Activated T-cell treated with anti-CD3 and anti-CD28 coated beads, Interleukin-2, amount 50 U/mL, for 1 hour (primary cell): ENCODE measurements at regions not wholly inside any gene's neighbourhood (a gene's known extent, or its start where the extent isn't known, plus 50 kb on each side); places are given as distances from the start of the nearest gene placed in this dataset.

Experiments used
- DNase-seq: peaks from one replicate; pipeline ENCODE4 v3.0.0-alpha.2; 2020

DNA sequence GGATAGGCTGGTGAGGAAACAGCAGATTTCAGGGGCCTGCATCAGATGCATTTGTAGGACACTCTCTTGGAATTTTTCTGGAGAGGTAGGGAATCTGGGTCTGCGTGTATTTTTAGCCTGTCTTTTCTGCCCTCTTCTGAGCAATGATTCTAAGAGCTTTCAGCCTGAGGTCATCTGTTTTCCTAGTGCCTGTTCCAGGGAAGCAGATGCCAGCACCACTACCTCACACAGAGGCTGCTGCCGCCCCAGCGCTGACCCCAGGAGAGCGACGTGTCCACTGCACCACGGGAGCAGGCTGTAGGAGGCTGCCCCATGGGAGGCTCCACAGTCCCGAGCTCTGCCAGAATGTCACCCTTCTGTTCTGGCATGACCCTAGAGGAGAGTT, 316.5 kb downstream of the CYP26B1 start:
- DNase-seq = no peak

GRCh38 chr2:71830497-71831192, 317.0 kb downstream of the CYP26B1 start:
- DNase-seq = no peak

- DNase-seq = no peak
Observed at GRCh38 chr2:71829008-71829407, 318.7 kb downstream of the CYP26B1 start.

DNA sequence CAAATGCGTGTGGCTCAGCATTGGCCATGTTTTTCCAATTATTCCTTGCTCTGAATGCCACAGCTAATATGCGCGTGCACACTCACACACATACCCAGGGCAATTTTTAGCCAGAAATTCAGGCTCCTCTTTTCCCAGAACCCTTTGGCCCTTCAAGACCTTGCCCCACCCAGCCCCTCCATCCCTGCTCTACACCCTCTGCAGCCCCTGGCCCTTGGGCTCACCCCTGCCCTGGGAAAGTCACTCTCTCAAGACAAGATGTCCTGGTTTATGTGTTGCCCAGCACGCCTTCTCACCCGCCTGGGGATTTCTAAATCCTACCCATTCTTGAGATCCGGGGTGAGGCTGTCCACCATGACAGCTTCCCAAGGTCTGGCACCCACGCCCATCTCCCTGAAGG, 319.7 kb downstream of the CYP26B1 start:
- DNase-seq = no peak

DNA sequence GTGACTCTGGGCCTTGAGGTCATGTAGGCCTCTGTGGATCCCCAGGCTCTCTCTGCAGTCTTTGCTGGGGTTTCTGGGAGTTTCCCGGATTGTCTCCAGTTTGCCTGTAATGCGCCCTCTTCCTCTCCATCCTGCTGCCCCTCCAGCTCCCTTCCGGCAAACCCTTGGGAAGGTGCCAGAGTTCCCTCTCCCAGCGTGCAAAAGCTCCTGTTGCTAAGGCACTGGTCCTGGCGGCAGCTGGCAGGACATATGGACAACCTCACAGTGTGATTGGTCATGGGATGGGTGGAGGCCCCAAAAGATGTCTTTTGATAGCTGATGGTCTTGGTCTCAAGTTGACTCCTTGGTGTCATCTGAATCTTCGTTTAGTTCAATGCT, 320.1 kb downstream of the CYP26B1 start:
- DNase-seq = no peak

- no peak for DNase-seq
Observed at GRCh38 chr2:71826826-71827523, 320.7 kb downstream of the CYP26B1 start.

- DNase-seq = no peak
Observed at GRCh38 chr2:71826299-71826698, 321.4 kb downstream of the CYP26B1 start.

DNA sequence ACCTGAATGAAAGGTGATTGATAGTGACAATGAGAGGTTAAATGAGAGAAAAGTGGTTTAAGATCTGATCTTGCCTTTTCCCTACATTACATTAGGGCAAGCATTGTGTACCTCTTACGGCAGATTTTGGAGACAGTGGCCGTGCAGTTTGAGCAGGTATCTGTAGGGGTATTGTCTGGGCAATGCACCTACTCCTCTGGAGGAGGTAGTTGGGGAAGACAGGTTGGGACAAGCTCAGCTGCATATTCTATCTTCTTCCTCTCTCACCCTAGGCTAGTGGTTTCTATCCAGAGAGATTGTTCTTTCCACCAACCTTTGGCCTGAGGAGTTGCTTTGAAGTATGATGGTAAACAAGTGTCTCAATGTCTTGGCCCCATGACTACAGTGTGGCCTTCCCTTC, 323.2 kb downstream of the CYP26B1 start:
- DNase-seq = no peak

DNA sequence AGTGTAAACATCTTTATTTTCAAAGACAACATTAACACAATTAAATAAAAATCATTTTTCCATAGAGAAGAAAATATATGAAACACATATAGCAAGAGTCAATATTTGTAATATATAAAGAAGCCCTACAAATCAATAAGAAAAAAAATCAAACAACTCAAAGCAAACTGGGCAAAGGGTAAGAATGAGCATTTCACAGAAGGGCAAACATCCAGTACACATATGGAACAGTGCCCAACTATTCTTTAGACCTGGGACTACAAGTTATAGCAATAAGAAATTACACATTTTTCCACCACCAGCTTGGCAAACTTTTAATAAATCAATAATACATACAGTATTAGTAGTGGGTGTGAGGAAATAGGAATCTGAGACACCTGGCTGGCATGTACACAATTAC, 324.1 kb downstream of the CYP26B1 start:
- DNase-seq = no peak

- DNase-seq = no peak
Observed at GRCh38 chr2:71822463-71822862, 325.2 kb downstream of the CYP26B1 start.

GRCh38 chr2:71821856-71822255, 325.8 kb downstream of the CYP26B1 start:
- DNase-seq = no peak

DNA sequence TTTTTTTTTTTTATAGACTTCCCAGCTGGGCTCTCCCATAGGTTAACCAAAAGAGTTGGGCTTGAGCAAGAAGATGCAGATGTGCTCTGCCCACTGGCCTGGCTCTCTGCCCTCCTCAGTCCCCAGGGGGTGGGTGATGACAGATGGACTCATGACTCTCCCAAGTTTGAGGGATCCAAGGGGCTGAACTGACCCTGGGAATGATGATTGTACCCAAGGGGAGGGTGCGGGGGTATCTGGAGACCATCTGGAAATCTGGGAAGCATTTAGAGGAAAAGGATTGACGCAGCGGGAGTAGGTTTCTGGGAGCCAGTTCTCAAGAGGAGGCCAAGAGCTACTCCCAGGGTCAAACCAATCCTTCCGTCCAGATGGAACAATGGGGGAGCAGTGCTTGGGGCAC, 330.8 kb downstream of the CYP26B1 start:
- DNase-seq = no peak

GRCh38 chr2:71815701-71816474, 331.8 kb downstream of the CYP26B1 start:
- DNase-seq = no peak

DNA sequence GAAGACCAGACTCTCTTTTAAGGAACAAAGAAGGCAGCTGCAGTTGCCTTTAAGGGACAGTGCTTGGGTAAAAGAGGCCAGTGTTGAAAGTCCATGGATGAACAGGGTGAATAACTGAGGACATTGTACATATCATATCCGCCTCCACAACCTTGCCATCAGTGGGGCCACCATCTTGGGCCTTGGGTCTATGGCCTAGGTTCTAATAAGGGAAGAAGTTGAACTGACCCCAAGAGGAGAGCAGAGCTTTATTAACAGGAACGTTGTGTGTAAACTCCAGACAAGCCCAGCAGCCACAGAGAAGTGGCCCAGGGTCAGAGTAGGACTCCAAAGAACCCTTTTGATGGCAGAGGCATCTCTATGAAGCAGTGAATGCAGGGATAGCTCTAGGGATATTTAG, 332.8 kb downstream of the CYP26B1 start:
- DNase-seq = no peak

DNA sequence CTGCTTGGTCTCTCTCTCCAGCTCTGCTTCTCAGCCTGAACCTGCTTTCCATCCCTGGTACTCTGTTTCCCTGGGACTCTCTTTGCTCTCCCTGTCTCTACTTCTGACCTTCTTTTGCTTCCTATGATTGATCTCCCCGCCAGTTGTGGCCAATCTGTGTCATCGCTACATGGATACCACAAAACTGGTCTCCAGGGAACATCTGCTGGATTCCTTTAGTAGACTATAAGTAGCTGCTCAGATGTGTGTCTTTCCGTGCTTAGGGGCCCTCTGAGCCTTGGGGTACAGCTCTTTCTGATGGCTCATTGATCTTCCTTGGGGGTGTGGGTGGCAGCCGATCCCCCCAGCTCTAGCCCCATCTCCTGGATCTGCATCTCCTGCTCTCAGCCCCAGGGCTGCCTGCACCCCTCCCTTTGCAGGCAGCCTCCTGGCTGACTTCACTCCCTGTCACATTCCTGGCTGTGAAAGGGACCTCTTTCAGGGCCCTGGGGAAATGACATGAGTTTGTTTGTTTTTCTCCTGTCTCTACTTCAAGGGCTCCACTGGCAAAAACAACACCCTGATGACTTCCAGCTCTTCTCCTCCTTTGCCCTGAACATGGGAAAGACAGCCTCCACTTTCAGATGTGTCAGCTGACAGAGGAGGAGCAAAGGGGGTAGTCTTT, 333.7 kb downstream of the CYP26B1 start:
- DNase-seq = no peak

DNA sequence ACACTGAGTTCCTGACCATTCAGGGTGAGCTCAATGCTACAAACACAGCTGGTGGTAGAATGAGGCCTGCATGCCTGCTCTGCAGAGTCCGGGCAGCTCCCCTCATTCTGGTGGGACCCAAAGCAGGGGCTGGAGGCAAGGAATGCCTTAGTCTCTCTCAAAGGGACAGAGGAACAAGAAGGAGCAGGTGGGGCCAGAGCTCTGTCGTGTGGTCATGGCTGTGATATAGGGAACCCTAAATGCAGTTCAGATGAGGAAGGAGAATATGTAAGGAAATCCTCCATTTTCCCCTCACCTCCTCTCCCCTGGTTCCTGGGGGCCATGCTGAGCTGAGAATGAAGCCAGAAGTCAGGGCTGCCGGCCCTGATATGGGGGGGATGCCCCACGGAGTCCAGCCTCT, 334.3 kb downstream of the CYP26B1 start:
- no peak for DNase-seq

DNA sequence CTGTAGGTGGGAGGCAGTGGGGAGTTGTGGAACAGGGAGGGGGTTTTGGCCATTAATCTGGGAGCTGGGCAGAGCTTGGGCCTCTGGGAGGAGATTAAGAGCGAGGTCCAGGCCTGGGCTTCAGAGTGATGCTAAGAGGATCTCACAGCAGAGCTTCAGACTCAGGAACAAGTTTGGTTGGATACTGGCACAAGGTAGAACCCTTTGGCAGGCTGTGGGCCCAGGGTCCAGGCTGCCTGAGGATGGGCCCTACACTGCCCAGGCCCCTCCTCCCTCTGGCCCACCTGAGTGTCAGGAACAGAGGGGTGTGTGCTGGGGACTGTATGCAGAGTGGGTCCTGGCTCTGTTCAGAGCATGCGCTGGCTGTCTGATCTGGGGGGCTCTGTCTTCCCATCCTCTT, 334.9 kb downstream of the CYP26B1 start:
- no peak for DNase-seq

- no peak for DNase-seq
Observed at GRCh38 chr2:71811726-71812125, 335.9 kb downstream of the CYP26B1 start.

GRCh38 chr2:71811157-71811556, 336.5 kb downstream of the CYP26B1 start:
- no peak for DNase-seq

- DNase-seq = no peak
Observed at GRCh38 chr2:71807581-71808451, 339.8 kb downstream of the CYP26B1 start.

DNA sequence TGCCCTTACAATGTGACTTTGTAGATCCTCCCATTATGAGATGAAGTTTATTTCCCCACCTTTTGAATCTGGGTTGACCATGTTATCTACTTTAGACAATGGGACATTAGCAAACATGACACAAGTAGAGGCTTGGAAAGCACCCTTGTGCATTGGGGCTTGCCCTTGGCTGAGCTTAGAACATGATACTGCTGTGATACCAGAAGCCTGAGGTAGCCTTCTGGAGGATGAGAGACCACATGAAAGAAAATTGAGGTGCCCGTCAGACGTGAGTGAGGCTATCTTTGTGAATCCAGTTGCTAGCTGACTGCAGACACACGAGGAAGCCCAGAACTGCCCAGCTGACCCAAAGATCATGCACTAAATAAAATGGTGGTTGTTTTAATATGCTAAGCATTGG, 341.2 kb downstream of the CYP26B1 start:
- DNase-seq = no peak

DNA sequence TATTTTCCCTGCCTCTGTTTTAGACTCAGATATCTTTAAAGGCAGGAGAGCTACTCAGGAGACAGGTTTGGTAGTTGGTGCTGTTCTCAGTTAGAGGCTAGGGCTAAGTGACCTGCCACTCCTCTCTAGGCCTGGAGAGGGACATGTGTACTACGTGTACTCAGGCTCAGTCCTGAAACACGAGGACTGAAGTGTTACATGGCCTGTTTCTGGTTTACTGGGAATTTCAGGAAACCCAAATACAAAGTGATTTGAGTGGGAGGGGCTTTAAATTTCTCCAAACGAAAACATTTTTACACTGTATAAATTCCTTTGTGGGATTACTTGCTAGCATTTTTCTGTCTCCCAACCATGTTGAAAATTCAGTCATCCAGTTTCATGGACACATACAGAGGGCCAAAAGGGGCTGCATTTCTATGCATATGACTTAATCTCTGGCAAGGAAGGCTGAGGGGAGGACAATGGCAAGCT, 343.3 kb downstream of the CYP26B1 start:
- no peak for DNase-seq
